ENCODE measurements at regions not wholly inside any gene's neighbourhood (a gene's known extent, or its start where the extent isn't known, plus 50 kb on each side); places are given as distances from the start of the nearest gene placed in this dataset.
"Not testable (repeated sequence)": the region's sequence is repeated elsewhere in the genome, so short reads cannot be mapped to it uniquely, and the experiment has no call there.

DNA sequence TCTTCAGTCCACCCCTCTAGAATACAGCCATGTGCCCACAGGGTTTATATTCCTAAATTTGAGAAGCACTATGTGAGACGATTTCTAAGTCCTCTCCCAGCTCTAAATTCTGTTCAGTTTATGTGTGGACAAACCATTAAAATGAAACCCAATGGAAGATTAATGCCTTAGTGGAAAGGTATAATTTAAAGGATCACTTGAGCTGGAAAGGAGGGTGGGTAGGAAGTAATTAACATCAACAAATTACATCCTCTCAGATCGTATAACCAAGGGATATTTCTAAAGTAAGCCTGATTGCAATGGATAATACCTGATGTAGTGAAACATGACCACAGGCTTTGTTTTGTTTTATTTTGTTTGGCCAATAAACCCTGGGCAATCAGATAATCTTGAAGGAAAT is 511.0 kb upstream of the COBL start:
- no peak for DNase-seq
- in situ Hi-C loops (cut with MboI; ENCODE audit: low pct_unique_long_range_greater_than_20kb, low sequenced_read_pairs), result no loop called here

DNA sequence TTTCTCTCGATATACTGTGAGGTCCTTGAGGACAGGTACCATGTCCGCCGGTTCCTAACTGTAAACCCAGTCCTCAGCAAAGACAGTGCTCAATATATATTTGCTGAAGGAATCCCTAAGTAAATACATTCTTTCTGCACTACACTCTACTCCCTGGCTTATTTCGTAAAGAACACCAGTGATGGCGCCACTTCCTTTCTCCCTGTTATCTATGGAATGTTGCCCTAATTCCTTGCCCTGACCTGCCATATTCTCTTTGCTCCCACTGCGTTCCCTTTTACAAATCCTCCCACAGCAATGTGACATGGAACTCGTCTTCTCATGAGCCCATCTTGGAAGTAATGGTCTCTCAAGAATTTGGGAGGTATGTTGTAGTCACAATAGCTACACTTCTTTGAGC is 507.4 kb upstream of the COBL start:
- no peak for DNase-seq
- in situ Hi-C loops (cut with MboI; ENCODE audit: low pct_unique_long_range_greater_than_20kb, low sequenced_read_pairs), result no loop called here

DNA sequence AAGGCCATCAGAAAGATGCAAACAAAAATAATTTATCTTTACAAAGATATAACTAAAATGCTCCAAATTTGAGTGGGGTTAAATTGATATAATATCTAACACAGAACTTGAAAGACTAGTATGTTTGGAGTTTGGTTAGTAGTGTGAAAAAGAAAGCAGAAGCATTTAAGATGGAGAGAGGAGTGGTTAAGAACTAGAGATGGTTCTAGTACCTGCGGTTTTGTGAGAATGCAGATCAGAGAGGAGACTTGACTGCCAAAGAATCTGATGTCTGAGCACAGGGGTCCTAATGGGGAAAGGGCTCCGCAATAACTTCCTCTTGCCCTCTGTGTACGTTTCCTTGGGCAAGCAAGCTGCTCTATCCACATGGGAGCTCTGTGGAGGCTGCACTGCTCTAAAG is 506.8 kb upstream of the COBL start:
- in situ Hi-C loops (cut with MboI; ENCODE audit: low pct_unique_long_range_greater_than_20kb, low sequenced_read_pairs), result no loop called here
- no peak for DNase-seq

DNA sequence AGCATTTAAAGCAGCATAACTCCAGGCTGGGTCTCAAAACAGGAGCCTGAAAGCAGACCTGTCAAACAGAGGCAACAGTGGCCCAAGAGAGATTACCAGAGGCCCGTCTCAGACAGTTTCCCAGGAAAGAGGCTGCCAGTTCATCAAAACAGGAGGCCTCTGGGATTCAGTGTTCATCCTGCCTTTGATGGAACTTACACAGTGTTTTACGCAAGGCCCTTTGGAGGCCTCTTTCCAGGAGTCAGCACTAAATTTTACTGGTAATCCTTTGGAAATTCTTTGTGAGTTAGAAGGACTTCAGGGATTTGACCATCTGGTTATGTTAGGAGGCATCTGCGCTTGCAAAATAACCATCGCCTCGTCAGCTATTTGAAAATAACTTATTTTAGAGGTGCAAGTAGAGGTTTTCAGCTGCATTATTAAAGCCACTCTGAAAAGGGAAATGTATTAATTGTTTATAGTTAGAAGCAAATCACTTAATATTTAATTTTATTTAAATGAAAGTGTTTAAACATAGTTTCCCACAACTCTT is 501.2 kb upstream of the COBL start:
- in situ Hi-C loops (cut with MboI; ENCODE audit: low pct_unique_long_range_greater_than_20kb, low sequenced_read_pairs), result no loop called here

DNA sequence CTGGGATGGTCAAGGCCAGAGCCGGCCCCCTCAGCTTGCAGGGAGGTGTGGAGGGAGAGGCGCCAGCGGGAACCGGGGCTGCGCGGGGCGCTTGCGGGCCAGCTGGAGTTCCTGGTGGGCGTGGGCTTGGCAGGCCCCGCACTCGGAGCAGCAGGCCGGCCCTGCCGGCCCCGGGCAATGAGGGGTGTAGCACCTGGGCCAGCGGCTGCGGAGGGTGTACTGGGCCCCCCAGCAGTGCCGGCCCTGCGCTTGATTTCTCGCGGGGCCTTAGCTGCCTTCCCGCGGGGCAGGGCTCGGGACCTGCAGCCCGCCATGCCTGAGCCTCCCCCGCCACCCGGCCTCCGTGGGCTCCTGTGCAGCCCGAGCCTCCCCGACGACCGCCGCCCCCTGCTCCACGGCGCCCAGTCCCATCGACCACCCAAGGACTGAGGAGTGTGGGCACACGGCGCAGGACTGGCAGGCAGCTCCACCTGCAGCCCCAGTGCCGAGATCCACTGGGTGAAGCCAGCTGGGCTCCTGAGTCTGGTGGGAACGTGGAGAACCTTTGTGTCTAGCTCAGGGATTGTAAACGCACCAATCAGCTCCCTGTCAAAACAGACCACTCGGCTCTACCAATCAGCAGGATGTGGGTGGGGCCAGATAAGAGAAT is 489.3 kb upstream of the COBL start:
- in situ Hi-C loops (cut with MboI; ENCODE audit: low pct_unique_long_range_greater_than_20kb, low sequenced_read_pairs); DNase-seq: not testable (repeated sequence)

More for the DNA sequence above, 501.2 kb upstream of the COBL start:
- DNase-seq, result no peak

DNA sequence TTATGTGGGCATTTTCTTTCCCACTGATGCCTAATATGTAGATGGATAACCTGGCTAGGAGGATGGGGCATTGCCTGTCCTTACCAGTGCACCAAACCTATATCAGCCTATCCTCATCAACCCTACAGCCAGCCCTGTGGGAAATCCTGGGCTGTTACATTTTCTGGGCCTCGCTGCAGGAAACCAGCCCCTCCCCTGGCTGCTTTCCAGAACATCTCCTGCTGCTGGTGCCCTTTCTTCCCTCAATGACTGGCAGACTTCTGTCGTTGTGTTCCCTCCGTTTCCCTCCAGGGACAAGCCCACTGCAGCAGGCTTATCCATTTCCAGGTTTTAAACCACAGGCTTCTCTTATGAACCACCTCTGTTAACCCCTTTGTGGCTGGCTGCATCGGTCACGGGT is 486.1 kb upstream of the COBL start:
- no peak for DNase-seq
- in situ Hi-C loops (cut with MboI; ENCODE audit: low pct_unique_long_range_greater_than_20kb, low sequenced_read_pairs), result no loop called here

DNA sequence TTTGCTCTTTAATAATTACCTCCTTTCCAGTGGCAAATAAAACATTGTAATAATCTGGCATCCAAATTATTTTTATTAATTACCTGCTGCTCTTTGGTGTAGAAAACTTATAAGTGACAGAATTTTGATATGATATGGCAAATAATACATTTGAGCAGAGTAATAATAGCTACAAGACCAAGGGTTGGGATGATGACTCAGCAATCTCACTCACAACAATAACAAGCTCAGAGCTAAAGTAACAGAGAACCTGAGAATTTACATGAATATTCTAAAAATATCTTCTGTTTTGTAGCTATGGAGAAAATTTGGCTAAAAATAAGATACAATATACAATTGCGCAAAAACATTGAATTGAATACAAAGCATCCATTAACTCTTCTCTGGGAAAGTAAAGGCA is 480.8 kb upstream of the COBL start:
- no peak for DNase-seq
- in situ Hi-C loops (cut with MboI; ENCODE audit: low pct_unique_long_range_greater_than_20kb, low sequenced_read_pairs), result no loop called here

DNA sequence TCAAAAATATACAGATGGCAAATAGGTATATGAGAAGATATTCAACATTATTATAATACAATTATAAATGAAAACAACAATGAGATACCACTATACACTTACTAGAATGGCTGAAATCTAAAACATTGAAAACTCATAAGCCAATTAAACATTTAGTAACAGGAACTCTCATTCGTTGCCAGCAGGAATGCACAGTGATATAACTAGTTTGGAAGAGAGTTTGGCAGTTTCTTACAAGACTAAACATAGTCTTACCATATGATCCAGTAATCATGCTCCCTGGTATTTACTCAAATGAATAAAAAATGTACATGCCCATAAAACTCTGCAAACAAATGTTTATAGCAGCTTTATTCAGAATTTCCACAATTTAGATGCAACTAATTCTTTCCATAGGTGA is 476.2 kb upstream of the COBL start:
- in situ Hi-C loops (cut with MboI; ENCODE audit: low pct_unique_long_range_greater_than_20kb, low sequenced_read_pairs), result no loop called here
- no peak for DNase-seq

DNA sequence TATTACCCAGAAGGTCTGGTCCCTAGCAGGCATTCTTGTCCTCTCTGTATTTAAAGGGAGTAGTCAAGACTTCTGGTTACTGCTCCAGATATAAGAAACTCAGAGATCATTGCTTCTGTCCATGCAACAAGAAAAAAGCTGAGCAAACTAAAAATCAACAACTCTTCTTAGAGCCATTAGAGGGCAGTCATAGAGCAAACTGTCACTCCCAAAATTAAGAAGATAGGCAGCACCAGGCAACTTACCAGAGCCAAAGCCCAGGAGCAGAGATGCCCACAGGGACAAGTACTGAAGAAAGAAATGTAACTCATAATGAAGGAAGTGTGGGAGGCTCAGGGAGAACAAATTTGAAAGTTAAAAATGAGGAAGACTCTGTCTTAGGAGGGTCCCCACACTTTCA is 472.9 kb upstream of the COBL start:
- no peak for DNase-seq
- in situ Hi-C loops (cut with MboI; ENCODE audit: low pct_unique_long_range_greater_than_20kb, low sequenced_read_pairs), result no loop called here

DNA sequence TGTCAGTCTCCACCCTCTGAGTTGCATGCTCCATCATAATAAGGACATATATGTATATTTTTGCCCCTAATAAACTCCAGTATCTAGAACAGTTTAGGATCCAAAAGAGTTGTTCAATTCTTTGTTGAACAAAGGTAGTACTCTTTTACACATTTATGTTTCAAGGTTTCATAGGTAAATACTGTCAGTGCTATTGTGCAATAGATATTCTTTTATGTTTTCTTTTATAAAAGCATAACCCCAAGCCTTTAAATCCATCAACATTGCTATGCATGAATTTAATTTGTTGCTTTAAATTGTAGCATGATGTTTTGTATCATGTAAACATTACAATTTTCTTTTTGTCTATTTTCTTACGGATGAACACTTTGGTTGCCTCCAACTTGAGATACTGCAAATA is 469.7 kb upstream of the COBL start:
- no peak for DNase-seq
- in situ Hi-C loops (cut with MboI; ENCODE audit: low pct_unique_long_range_greater_than_20kb, low sequenced_read_pairs), result no loop called here

DNA sequence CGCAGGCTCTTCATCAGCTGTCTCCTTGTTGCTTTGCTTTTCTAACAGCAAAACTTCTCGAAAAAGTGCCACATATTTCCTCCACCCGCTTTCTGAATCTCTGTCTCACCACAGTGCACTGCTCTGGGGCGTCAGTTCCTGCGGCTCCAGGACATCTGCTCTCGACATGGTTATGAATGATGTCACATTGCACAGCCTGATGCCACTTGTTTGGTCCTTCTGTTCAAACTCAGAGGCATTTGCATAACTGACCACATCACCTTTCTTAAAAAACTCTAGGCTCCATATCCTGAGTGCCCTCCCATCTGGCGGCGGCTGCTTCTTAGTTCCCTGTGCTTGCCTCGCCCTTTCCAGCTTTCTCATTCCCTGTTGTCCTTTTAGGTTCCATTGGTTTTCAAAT is 469.3 kb upstream of the COBL start:
- in situ Hi-C loops (cut with MboI; ENCODE audit: low pct_unique_long_range_greater_than_20kb, low sequenced_read_pairs), result no loop called here
- no peak for DNase-seq

DNA sequence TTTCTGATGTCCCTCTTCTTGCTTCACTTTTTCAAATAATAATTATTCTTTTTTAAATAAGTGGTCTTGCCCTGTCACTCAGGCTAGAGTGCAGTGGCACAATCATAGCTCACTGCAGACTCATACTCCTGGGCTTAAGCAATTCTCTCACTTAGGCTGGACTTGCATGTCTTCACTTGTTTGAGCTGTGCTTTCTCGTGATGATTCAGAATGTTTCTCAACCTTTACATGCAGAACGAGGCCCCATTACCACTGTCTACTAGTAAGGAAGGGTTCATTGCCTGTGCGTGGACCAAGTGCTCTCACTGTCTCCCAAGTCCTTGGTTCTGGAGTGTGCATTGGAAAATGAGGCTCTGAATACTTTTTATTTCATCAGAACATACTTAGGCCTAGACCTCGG is 468.6 kb upstream of the COBL start:
- in situ Hi-C loops (cut with MboI; ENCODE audit: low pct_unique_long_range_greater_than_20kb, low sequenced_read_pairs), result no loop called here
- no peak for DNase-seq

DNA sequence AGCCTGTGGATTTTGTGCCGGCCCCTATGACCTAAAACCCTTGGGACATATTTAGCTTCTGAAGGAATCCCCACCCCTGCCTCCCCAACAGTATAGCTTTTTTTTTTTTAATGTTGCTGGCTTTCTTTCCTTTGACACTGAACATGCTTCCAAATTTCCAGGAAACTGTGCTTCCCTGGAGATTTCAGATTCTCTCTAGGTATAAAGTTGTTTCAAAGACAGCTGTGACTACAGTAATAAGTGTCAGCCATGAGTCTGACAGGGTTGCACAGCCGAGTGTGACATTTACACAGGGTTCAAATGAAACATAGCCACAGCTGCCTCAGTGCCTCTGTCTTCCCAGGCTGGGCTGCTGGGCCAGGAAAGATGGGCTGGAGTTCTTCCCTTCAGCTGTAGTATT is 466.6 kb upstream of the COBL start:
- in situ Hi-C loops (cut with MboI; ENCODE audit: low pct_unique_long_range_greater_than_20kb, low sequenced_read_pairs), result no loop called here
- DNase-seq, result no peak

DNA sequence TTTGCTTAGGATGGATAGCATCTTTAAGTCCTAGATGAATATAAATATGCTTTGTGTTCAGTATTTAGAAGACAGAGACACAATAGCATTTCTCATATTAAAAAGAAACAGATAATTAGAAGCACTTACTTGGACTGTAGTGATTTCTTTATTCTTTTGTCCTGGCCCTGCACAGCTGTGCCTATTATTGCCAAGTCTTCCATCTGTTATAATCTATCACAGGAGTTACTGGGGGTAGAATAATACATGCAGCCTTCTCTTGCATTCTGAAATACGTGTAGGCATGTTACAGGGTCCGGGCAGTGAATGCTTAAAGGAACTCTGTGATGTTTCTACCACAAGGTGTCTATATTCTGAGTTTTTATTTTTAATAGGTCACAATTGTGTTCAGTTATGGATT is 461.5 kb upstream of the COBL start:
- no peak for DNase-seq
- in situ Hi-C loops (cut with MboI; ENCODE audit: low pct_unique_long_range_greater_than_20kb, low sequenced_read_pairs), result no loop called here

DNA sequence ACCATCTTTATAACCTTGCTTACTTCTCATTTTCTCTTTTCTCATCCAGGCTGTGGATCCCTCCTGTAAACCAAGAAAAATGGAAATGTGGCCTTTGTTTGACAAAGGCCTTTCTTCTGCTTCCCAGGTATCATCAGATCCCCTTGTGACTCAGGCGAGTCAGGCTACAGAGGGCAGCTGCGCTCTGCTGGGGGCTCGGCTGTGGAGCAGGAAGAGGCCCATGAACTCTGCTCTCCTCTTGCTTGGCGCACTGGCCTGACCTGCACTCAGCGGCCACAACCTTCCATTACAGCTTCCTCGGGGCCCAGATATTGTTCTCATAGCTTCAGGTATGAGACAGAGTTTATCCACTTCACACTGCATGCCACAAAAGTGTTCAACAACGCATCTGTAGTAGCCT is 457.6 kb upstream of the COBL start:
- in situ Hi-C loops (cut with MboI; ENCODE audit: low pct_unique_long_range_greater_than_20kb, low sequenced_read_pairs), result no loop called here
- DNase-seq, result no peak

DNA sequence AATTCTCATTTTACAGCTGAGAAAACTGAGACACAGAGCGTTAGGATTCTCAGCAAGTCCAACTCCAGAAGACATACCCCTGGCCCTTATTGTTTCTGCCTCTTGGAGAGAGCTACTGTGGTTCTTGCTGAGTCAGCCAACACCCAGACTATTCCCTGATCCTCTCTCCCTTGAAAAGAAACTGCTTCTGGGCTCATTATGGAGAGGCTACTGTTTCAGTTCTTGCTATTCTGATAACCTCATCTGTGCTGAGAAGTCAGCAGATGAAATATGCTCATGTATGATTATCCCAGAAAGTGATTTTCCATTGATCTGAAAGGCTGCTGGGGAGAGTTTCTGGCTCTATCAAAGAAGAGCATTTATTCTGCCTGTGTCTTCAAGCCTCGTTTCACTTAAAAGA is 455.6 kb upstream of the COBL start:
- in situ Hi-C loops (cut with MboI; ENCODE audit: low pct_unique_long_range_greater_than_20kb, low sequenced_read_pairs), result no loop called here
- DNase-seq, result no peak

DNA sequence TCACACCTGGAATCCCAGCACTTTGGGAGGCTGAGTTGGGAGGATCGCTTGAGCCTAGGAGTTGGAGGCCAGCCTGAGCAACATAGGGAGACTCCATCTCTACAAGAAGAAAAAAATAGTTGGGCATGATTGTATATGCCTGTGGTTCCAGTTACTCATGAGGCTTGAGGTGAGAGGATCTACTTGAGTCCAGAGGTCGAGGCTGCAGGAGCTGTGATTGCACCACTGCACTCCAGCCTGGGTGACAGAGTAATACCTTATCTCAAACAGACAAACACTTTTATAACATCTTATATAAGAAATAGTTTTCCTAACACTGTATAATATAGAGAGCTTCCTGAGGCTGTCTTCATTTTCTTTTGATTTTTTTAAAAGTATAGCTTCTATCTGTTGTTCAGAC is 448.4 kb upstream of the COBL start:
- no peak for DNase-seq
- in situ Hi-C loops (cut with MboI; ENCODE audit: low pct_unique_long_range_greater_than_20kb, low sequenced_read_pairs), result no loop called here

DNA sequence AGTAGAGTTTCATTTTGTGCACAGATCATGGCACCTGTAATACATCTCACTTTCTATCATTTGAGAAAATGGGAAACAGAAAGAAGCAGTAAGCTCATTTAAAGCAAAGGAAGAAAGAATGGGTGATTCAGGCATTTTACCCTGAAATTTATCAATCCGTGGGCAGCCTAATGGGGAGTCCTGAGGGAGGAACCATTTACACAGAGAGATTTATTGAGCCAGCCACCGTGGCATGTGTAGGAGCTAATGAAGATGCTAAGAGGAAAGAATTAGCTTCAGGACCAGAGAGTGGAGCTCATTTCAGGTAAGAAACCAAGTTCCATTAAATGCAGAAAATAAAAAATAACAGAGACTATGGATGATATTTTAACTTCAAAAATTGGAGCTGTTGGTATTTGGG is 443.4 kb upstream of the COBL start:
- in situ Hi-C loops (cut with MboI; ENCODE audit: low pct_unique_long_range_greater_than_20kb, low sequenced_read_pairs), result no loop called here
- DNase-seq, result no peak

DNA sequence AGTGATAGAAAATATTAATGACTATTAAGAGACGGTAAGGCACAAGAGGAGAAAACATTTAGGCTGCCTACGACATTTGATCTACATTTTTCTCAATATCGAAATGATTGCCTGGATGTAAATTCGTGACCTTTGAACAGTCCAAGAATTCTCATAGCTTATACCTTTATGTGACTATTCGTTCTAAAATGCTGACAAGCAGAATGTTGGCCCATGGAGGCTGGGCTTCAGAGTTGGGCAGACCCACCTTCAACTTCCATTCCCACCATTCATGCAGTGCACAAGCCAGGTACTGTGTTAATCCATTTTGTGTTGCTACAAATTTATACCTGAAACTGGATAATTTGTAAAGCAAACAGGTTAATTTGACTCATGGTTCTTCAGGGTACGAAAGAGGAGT is 441.4 kb upstream of the COBL start:
- no peak for DNase-seq
- in situ Hi-C loops (cut with MboI; ENCODE audit: low pct_unique_long_range_greater_than_20kb, low sequenced_read_pairs), result no loop called here

DNA sequence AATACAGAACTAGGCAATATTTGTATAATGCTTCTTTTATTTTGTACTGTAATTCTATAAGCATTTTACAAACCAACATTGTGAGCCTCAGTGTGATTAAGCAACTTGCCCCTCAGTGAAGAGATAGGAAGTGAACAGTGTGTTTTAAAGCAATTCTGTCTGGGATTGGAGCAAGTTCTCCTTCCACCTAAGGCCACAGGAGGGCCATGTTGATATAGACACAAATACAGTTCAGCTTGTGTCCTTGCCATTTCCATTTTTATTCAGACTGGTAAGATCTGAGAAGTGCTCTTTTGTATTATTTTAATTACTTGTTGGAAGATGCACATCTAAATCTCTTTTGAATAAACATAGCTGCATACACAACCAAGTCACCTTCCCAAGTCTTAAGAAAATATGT is 416.3 kb upstream of the COBL start:
- in situ Hi-C loops (cut with MboI; ENCODE audit: low pct_unique_long_range_greater_than_20kb, low sequenced_read_pairs), result no loop called here
- no peak for DNase-seq

DNA sequence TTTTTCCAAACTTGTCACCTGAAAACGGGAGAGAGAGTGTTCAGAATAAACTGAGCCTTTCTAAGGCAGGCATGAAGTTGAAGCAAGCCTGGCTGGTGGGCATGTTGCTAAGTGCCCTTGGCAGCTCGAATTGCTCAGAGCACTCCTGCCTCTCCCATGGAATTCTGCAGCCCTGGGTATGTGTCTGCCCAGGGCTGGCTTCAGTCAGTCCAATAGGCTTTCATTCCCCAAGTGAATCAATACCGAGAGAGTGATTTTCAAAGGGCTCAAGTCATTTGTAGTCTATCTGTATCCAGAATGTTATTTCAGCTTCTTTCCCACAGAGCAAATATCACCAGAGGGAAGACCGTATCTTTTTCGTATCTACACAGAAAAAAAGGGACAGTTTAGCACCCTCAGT is 415.5 kb upstream of the COBL start:
- DNase-seq, result no peak
- in situ Hi-C loops (cut with MboI; ENCODE audit: low pct_unique_long_range_greater_than_20kb, low sequenced_read_pairs), result no loop called here

DNA sequence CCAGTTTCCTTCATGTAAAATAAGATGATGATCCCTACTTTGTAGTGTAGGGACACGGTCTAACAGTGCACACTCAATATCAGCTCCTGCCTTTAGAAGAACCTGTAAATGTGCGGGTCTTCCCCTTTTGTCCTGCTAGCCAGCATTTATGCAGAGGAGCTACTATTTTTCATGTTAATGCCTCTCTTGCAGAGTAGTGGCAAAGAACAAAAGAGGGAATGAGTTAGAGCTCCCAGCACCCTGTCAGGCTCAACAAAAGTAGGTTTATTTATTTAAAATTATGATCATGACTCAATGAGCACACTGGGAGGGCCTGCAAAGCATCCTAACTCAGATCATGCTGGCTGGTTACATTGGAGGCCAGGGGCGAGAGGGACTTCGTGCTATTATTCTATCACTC is 414.5 kb upstream of the COBL start:
- no peak for DNase-seq
- in situ Hi-C loops (cut with MboI; ENCODE audit: low pct_unique_long_range_greater_than_20kb, low sequenced_read_pairs), result no loop called here
